ENCODE measurements at regions not wholly inside any gene's neighbourhood (a gene's known extent, or its start where the extent isn't known, plus 50 kb on each side); places are given as distances from the start of the nearest gene placed in this dataset.

GRCh38 chr3:67781218-67781617, 126.8 kb upstream of the SUCLG2 start:
- no peak for DNase-seq

DNA sequence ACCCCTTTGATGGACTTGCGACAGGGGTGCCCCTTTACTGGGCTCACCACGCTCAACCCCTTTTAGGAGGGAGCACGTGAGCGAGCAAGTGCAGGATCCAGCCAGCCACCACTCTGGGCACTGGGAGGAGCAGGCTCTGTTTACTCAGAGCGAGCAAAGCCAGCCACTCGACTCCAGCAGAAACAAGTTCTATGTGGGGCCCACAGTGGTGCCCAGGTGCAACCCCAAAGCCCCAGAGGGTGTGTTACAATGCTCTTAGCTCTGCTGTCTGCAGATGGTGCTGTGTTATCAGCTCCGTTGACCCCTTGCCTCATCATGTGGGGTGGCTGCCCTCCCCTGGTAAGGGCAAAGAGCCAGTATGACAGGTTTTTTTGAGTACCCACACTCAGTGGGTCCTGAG, 120.3 kb upstream of the SUCLG2 start:
- DNase-seq, result no peak

- no peak for DNase-seq
Observed at GRCh38 chr3:67765575-67765974, 111.2 kb upstream of the SUCLG2 start.

GRCh38 chr3:67745296-67745695, 90.9 kb upstream of the SUCLG2 start:
- DNase-seq, result no peak

- DNase-seq, result no peak
Observed at GRCh38 chr3:67744699-67745098, 90.3 kb upstream of the SUCLG2 start.

DNA sequence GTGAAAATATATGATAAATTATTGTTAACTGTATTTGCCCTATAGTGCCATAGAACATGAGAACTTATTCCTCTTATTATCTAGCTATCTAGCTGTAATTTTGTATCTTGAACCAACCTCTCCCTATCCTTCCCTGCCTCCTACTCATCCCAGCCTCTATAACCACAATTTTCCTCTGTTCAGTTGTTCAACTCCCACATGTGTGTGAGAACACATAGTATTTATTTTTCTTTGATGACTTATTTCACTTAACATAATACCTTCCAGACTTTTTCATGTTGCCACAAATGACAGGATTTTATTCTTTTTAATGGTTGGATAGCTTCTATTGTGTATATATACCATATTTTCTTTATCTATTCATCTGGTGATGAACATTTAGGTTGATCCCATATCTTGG, 85.4 kb upstream of the SUCLG2 start:
- no peak for DNase-seq

DNA sequence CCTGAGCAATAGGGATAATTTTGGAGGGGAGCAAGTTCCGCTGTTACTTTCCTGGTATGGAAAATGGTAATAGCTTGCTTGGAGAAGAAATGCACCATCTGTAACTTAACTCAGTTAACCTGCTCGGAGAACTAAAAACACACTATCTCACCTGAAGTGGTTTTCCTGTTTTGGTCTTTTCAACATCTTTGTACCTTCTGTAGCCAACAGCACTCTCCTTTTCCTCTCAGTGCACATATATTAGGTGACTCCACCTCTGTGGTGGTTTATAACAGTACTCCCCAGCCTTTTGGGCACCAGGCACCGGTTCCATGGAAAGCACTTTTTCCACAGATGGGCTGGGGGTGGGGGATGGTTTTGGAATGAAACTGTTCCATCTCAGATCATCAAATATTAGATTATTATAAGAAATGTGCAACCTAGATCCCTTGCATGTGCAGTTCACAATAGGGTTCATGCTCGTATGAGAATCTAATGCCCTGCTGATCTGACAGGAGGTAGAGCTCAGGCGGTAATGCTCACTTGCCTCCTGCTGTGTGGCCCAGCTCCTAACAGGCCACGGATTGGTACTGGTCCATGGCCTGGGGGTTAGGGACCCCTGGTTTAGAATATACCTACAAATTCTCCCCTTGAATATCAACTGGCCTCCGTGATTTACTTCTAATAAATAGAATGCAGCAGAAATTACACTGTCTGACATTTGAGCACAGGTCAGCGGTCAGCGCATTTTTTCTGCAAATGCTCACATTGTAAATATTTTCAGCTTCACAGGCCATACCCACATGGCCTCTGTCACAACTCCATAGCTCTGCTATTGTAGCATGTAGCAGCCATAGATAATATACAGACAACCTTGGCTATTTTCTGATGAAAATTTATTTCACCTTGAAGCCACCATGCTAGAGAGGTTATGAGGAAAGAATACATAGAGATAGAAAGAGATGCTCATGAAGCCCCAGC, 83.8 kb upstream of the SUCLG2 start:
- DNase-seq, result no peak

DNA sequence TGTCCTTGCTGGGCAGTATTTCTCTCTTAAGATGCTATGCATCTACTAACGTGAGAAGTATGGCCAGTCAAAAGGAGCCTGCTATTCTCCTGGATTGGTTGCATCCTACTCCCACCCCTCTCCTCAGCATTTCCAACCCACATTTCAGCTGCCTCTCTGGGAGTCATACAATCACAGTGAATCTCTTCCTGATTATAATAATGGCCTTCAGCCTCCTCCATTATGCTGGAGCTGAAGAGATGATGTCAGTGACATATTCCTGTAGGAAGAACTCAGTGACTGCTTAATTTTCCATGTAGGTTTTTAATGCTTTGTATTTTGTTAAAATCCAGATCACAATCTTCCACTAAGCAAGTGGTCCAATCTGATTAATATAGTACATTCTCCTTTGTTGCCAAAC, 82.7 kb upstream of the SUCLG2 start:
- no peak for DNase-seq

- no peak for DNase-seq
Observed at GRCh38 chr3:67733269-67733950, 79.0 kb upstream of the SUCLG2 start.

GRCh38 chr3:67724434-67724833, 70.0 kb upstream of the SUCLG2 start:
- no peak for DNase-seq

GRCh38 chr3:67723863-67724262, 69.5 kb upstream of the SUCLG2 start:
- DNase-seq, result no peak

DNA sequence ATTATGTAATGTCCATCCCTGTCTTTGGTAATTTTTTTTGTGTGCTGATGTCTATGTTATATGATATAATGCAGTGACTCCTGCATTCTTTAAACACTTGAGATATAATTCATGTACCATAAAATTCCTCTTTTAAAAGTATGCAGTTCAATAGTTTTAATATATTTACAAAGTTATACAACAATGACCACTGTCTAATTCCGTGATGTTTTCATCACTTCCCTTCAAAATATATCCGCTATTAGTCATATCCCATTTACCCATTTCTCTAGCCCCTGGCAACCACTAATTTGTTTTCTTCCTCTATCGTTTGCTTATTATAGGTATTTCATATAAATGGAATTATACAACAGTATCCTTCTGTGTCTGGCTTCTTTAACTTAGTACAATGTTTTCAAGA, 64.9 kb upstream of the SUCLG2 start:
- DNase-seq, result no peak

DNA sequence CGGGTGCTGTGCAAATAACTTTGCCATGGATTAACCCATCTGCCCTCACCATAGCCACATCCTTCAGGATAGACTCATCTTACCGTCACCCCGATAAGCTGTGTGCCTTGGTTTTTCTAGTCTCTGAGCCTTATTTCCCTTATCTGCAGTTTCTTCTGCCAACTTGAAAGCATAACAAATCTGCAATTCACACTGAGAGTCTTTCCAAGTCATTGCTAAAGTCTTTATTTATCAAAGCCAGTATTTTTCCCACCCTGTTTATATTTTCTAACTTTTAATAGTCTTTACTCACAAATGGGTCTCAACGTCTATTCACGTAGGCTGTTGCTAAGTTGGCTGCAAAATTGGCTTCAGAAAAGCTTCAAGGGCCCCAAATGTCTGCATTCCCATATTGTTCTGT, 61.6 kb upstream of the SUCLG2 start:
- no peak for DNase-seq

GRCh38 chr3:67713764-67714469, 59.5 kb upstream of the SUCLG2 start:
- DNase-seq, result no peak

GRCh38 chr3:67712259-67712658, 57.8 kb upstream of the SUCLG2 start:
- DNase-seq, result no peak

- no peak for DNase-seq
Observed at GRCh38 chr3:67710396-67710795, 56.0 kb upstream of the SUCLG2 start.

DNA sequence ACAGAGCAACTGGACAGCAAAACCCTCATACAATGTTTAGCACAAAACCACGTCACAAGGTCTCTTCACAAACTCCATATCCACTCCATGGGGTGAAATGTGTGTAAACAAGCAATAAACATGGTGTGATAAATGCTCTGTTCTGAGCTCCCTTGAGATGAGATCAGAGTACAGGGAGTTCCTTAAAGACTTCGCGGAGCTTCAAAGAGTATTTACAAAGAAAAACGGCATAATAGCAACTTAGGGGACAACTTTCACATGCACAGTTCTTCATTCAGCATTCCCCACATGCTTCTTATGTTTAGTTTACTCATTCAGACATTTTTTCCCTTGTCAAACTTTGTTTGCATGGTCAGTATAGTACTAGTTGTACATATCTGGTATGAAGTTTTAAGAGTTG, 52.5 kb upstream of the SUCLG2 start:
- no peak for DNase-seq

DNA sequence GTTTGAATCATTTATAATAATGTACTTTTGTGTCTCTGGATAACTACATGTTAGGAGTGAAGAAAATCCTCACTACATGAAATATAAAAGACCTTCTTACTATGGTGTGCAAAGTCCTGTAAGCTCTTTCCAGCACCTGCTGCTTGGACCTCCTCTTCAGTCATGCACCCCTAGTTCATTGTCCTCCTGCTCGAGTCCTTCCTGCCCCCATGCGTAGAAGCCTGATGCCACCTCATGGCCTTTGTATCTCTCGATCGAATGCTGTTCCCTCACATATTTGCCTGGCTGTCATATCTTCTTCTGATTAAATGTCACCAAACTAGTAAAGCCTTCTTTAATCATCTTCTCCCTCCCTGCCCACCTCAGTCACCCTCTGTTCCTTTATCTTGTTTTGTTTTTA, 49.9 kb upstream of the SUCLG2 start:
- DNase-seq, result no peak
